ENCODE measurements at regions not wholly inside any gene's neighbourhood (a gene's known extent, or its start where the extent isn't known, plus 50 kb on each side); places are given as distances from the start of the nearest gene placed in this dataset.

DNA sequence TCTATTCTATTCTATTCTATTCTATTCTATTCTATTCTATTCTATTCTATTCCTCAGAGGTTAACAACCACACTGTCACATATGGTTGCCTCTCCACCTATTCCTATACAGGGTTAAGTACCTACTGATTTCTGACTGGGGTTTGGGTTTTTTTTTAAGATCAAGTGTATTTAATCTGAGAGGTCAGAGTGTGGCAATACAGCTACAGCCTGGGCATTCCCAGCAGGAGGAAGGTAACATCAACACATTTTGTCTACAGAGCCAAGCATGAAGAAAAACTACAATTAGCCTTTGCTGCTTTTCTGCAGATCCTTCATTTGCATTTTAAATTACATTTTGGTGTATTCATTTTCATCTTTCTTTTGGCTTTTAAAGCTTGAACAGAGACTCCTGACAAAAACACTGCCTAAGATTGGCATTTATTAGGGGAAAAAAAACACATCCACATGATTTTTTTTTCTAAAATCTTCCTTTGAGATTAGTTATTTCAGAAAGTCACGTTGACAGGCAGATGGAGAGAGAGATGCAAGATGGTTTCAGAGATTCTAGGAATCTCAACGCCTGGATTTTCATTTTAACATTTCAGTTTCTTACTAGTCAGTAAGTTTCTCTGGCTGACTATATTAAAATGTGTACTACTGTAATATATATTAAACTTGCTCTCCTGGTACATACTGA is 255.9 kb upstream of the TET2 start:
- in situ Hi-C loops (cut with MboI): no loop called here
- no peaks in the 10 kb centered on the region for H4K20me1 ChIP-seq (ENCODE audit: control insufficient read depth, insufficient read depth)
- no peak overlapping the region for H3K27ac ChIP-seq (ENCODE audit: control insufficient read depth, insufficient read depth)
- CTCF ChIA-PET: no interaction called here
- H3K4me1 ChIP-seq (ENCODE audit: control insufficient read depth, insufficient read depth, low read length): no peaks in the 10 kb centered on the region
- RAD21 ChIA-PET (ENCODE audit: unreplicated experiment): no interaction called here
- no peaks in the 10 kb centered on the region for H3K79me2 ChIP-seq (ENCODE audit: control insufficient read depth, insufficient read depth, low read length)
- SMC1A ChIA-PET (ENCODE audit: uncharacterized antibody, unreplicated experiment): no interaction called here
- H2AFZ ChIP-seq (ENCODE audit: control insufficient read depth, low read depth, low read length): no peak overlapping the region
- H3K27me3 ChIP-seq (replicated peaks in 1 of 2; ENCODE audit: control insufficient read depth in 2 of 2, insufficient read depth in 2 of 2, low read length in 1 of 2): no peaks in the 10 kb centered on the region
- no peak overlapping the region for H3K4me3 ChIP-seq
- TF ChIP-seq RUNX3 (IDR thresholded peaks at IDR 0.05; ENCODE audit: low read length) (no peak), JUNB (IDR thresholded peaks at IDR 0.05) (no peak), SIX5 (IDR thresholded peaks at IDR 0.05; ENCODE audit: low read depth, low read length, severe bottlenecking) (no peak), EP300 (IDR thresholded peaks at IDR 0.05; ENCODE audit: borderline replicate concordance in 1 of 2, control insufficient read depth in 1 of 2, low read depth in 2 of 2, low read length in 2 of 2) (no peak), SMARCA5 (IDR thresholded peaks at IDR 0.05) (no peak), SPI1 (IDR thresholded peaks at IDR 0.05; ENCODE audit: borderline replicate concordance, insufficient read depth, low read depth, low read length) (no peak), WRNIP1 (IDR thresholded peaks at IDR 0.05; ENCODE audit: borderline replicate concordance, low read depth, low read length) (no peak), FOXM1 (IDR thresholded peaks at IDR 0.05; ENCODE audit: low read depth, low read length) (no peak), SIN3A (IDR thresholded peaks at IDR 0.05; ENCODE audit: low read depth, low read length) (no peak), RAD51 (IDR thresholded peaks at IDR 0.05) (no peak), SKIL (IDR thresholded peaks at IDR 0.05; ENCODE audit: low read depth, poor library complexity, severe bottlenecking) (no peak), TBL1XR1 (IDR thresholded peaks at IDR 0.05; ENCODE audit: low read depth, low read length) (no peak), IKZF2 (IDR thresholded peaks at IDR 0.05) (no peak), CHD1 (IDR thresholded peaks at IDR 0.05; ENCODE audit: low read depth, low read length) (no peak), TCF3 (IDR thresholded peaks at IDR 0.05; ENCODE audit: borderline replicate concordance, insufficient read depth, low read depth, low read length) (no peak), CBX3 (IDR thresholded peaks at IDR 0.05; ENCODE audit: borderline replicate concordance, low read depth) (no peak), ZBTB4 (CRISPR knock-in tag; IDR thresholded peaks at IDR 0.05) (no peak)
- TF ChIP-seq, protein P1, sequence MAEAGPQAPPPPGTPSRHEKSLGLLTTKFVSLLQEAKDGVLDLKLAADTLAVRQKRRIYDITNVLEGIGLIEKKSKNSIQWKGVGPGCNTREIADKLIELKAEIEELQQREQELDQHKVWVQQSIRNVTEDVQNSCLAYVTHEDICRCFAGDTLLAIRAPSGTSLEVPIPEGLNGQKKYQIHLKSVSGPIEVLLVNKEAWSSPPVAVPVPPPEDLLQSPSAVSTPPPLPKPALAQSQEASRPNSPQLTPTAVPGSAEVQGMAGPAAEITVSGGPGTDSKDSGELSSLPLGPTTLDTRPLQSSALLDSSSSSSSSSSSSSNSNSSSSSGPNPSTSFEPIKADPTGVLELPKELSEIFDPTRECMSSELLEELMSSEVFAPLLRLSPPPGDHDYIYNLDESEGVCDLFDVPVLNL (IDR thresholded peaks at IDR 0.05; ENCODE audit: low read depth, low read length): no peak
- no peak overlapping the region for H3K9ac ChIP-seq (ENCODE audit: control insufficient read depth, insufficient read depth, low read length)
- intact Hi-C loops (cut with micrococcal nuclease; ENCODE audit: unreplicated experiment): no loop called here
- ATAC-seq (no peak), FAIRE-seq (no peak), DNase-seq (ENCODE audit: low read depth, low spot score) (no peak)
- BruUV-seq (replicated peaks): no TSS peak
- no peaks in the 10 kb centered on the region for H3K36me3 ChIP-seq (ENCODE audit: control insufficient read depth in 2 of 2, insufficient read depth in 2 of 2, low read length in 1 of 2)
- H3K4me2 ChIP-seq (ENCODE audit: control insufficient read depth, insufficient read depth): no peak overlapping the region
- POLR2A ChIA-PET: no interaction called here
- WGBS (ENCODE audit: insufficient coverage, insufficient replicate concordance, low lambda C conversion rate, missing lambda C conversion rate): 35% methylated on average over 2 of the region's 2 CpGs
- H3K9me3 ChIP-seq (replicated peaks; ENCODE audit: control insufficient read depth, insufficient read depth, low read length): peaks cover 7% of the 10 kb centered on the region

Measured in GM12878 (cell line).